ENCODE measurements at regions not wholly inside any gene's neighbourhood (a gene's known extent, or its start where the extent isn't known, plus 50 kb on each side); places are given as distances from the start of the nearest gene placed in this dataset.

GRCh38 chr15:29382862-29383261, 113.2 kb upstream of the NSMCE3 start:
- no peak overlapping the region for H3K4me2 ChIP-seq (ENCODE audit: extremely low read depth, insufficient read depth, low read length)
- H3K4me3 ChIP-seq (replicated peaks in 1 of 4; ENCODE audit: control extremely low read depth in 1 of 4, insufficient read depth in 1 of 4, low read depth in 3 of 4, low read length in 4 of 4), result no peak overlapping the region
- H2AFZ ChIP-seq (ENCODE audit: low read length), result no peak overlapping the region
- no peaks in the 10 kb centered on the region for H3K27me3 ChIP-seq (ENCODE audit: control insufficient read depth, insufficient read depth, low read length)
- H3K9ac ChIP-seq (ENCODE audit: insufficient read depth, low read length), result no peak overlapping the region
- no peaks in the 10 kb centered on the region for H3K4me1 ChIP-seq (ENCODE audit: control insufficient read depth, extremely low read depth, insufficient read depth, low read length)
- no peak overlapping the region for H3K27ac ChIP-seq (ENCODE audit: insufficient read depth, low read length)
- H3K9me3 ChIP-seq (ENCODE audit: control insufficient read depth, insufficient read depth, low read depth, low read length), result no peaks in the 10 kb centered on the region
- no peaks in the 10 kb centered on the region for H3K79me2 ChIP-seq (ENCODE audit: control insufficient read depth, insufficient read depth, low read length)
- H3K36me3 ChIP-seq (ENCODE audit: control insufficient read depth, insufficient read depth, low read length), result no peaks in the 10 kb centered on the region
- H4K20me1 ChIP-seq (ENCODE audit: control insufficient read depth, extremely low read depth, insufficient read depth, low read length), result no peaks in the 10 kb centered on the region
- no peak for DNase-seq (ENCODE audit: low read depth in 2 of 2)
- no peak for TF ChIP-seq CTCF (conservative IDR thresholded peaks at IDR 0.05 in 1 of 2, IDR thresholded peaks at IDR 0.05 in 1 of 2; ENCODE audit: low read depth in 1 of 2, low read length in 2 of 2)
- TF ChIP-seq EZH2 (IDR thresholded peaks at IDR 0.05; ENCODE audit: low read length, missing control alignments), result no peak

- TF ChIP-seq EZH2 (IDR thresholded peaks at IDR 0.05; ENCODE audit: low read length, missing control alignments) (no peak), CTCF (conservative IDR thresholded peaks at IDR 0.05 in 1 of 2, IDR thresholded peaks at IDR 0.05 in 1 of 2; ENCODE audit: low read depth in 1 of 2, low read length in 2 of 2) (no peak)
- H3K27ac ChIP-seq (ENCODE audit: insufficient read depth, low read length), result no peak overlapping the region
- no peaks in the 10 kb centered on the region for H3K4me1 ChIP-seq (ENCODE audit: control insufficient read depth, extremely low read depth, insufficient read depth, low read length)
- H3K9ac ChIP-seq (ENCODE audit: insufficient read depth, low read length), result no peak overlapping the region
- H3K4me2 ChIP-seq (ENCODE audit: extremely low read depth, insufficient read depth, low read length), result no peak overlapping the region
- H2AFZ ChIP-seq (ENCODE audit: low read length), result no peak overlapping the region
- H3K4me3 ChIP-seq (replicated peaks in 1 of 4; ENCODE audit: control extremely low read depth in 1 of 4, insufficient read depth in 1 of 4, low read depth in 3 of 4, low read length in 4 of 4), result no peak overlapping the region
- H3K36me3 ChIP-seq (ENCODE audit: control insufficient read depth, insufficient read depth, low read length), result no peaks in the 10 kb centered on the region
- no peaks in the 10 kb centered on the region for H3K9me3 ChIP-seq (ENCODE audit: control insufficient read depth, insufficient read depth, low read depth, low read length)
- H3K27me3 ChIP-seq (ENCODE audit: control insufficient read depth, insufficient read depth, low read length), result no peaks in the 10 kb centered on the region
- no peaks in the 10 kb centered on the region for H4K20me1 ChIP-seq (ENCODE audit: control insufficient read depth, extremely low read depth, insufficient read depth, low read length)
- no peak for DNase-seq (ENCODE audit: low read depth in 2 of 2)
- H3K79me2 ChIP-seq (ENCODE audit: control insufficient read depth, insufficient read depth, low read length), result no peaks in the 10 kb centered on the region
These were observed 110.8 kb upstream of the NSMCE3 start for GRCh38 chr15:29380466-29380865.

GRCh38 chr15:29379647-29380046, 110.0 kb upstream of the NSMCE3 start:
- TF ChIP-seq CTCF (conservative IDR thresholded peaks at IDR 0.05 in 1 of 2, IDR thresholded peaks at IDR 0.05 in 1 of 2; ENCODE audit: low read depth in 1 of 2, low read length in 2 of 2) (no peak), EZH2 (IDR thresholded peaks at IDR 0.05; ENCODE audit: low read length, missing control alignments) (no peak)
- Histone ChIP-seq H3K4me1 (ENCODE audit: control insufficient read depth, extremely low read depth, insufficient read depth, low read length) (no peaks in the 10 kb centered on the region), H4K20me1 (ENCODE audit: control insufficient read depth, extremely low read depth, insufficient read depth, low read length) (no peaks in the 10 kb centered on the region), H3K9ac (ENCODE audit: insufficient read depth, low read length) (no peak overlapping the region), H3K4me3 (replicated peaks in 1 of 4; ENCODE audit: control extremely low read depth in 1 of 4, insufficient read depth in 1 of 4, low read depth in 3 of 4, low read length in 4 of 4) (no peak overlapping the region), H3K9me3 (ENCODE audit: control insufficient read depth, insufficient read depth, low read depth, low read length) (no peaks in the 10 kb centered on the region), H3K27me3 (ENCODE audit: control insufficient read depth, insufficient read depth, low read length) (no peaks in the 10 kb centered on the region), H3K79me2 (ENCODE audit: control insufficient read depth, insufficient read depth, low read length) (no peaks in the 10 kb centered on the region), H3K4me2 (ENCODE audit: extremely low read depth, insufficient read depth, low read length) (no peak overlapping the region), H3K36me3 (ENCODE audit: control insufficient read depth, insufficient read depth, low read length) (no peaks in the 10 kb centered on the region), H2AFZ (ENCODE audit: low read length) (no peak overlapping the region), H3K27ac (ENCODE audit: insufficient read depth, low read length) (no peak overlapping the region)
- DNase-seq (ENCODE audit: low read depth in 2 of 2), result no peak

Data from fibroblast of lung (primary cell).